ENCODE measurements at regions not wholly inside any gene's neighbourhood (a gene's known extent, or its start where the extent isn't known, plus 50 kb on each side); places are given as distances from the start of the nearest gene placed in this dataset.

GRCh38 chr4:27720010-27720766 is 859.5 kb downstream of the STIM2 start:
- no peak for DNase-seq
- no peaks in the 10 kb centered on the region for H3K4me1 Mint-ChIP-seq (ENCODE audit: low read depth, unreplicated experiment)
- TF ChIP-seq, protein P1, sequence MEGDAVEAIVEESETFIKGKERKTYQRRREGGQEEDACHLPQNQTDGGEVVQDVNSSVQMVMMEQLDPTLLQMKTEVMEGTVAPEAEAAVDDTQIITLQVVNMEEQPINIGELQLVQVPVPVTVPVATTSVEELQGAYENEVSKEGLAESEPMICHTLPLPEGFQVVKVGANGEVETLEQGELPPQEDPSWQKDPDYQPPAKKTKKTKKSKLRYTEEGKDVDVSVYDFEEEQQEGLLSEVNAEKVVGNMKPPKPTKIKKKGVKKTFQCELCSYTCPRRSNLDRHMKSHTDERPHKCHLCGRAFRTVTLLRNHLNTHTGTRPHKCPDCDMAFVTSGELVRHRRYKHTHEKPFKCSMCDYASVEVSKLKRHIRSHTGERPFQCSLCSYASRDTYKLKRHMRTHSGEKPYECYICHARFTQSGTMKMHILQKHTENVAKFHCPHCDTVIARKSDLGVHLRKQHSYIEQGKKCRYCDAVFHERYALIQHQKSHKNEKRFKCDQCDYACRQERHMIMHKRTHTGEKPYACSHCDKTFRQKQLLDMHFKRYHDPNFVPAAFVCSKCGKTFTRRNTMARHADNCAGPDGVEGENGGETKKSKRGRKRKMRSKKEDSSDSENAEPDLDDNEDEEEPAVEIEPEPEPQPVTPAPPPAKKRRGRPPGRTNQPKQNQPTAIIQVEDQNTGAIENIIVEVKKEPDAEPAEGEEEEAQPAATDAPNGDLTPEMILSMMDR (IDR thresholded peaks at IDR 0.05; ENCODE audit: partially characterized antibody, unreplicated experiment): no peak
- no peak overlapping the region for H3K27ac Mint-ChIP-seq (ENCODE audit: unreplicated experiment)
- H3K36me3 Mint-ChIP-seq (ENCODE audit: unreplicated experiment): no peaks in the 10 kb centered on the region
- no peaks in the 10 kb centered on the region for H3K9me3 Mint-ChIP-seq (ENCODE audit: unreplicated experiment)
- no peak overlapping the region for H3K4me3 Mint-ChIP-seq (ENCODE audit: unreplicated experiment)
- H3K27me3 Mint-ChIP-seq (ENCODE audit: unreplicated experiment): peaks cover 1% of the 10 kb centered on the region

- Mint-ChIP-seq H3K36me3 (ENCODE audit: unreplicated experiment) (no peaks in the 10 kb centered on the region), H3K4me1 (ENCODE audit: low read depth, unreplicated experiment) (no peaks in the 10 kb centered on the region), H3K4me3 (ENCODE audit: unreplicated experiment) (no peak overlapping the region), H3K27me3 (ENCODE audit: unreplicated experiment) (peaks cover 1% of the 10 kb centered on the region), H3K27ac (ENCODE audit: unreplicated experiment) (no peak overlapping the region), H3K9me3 (ENCODE audit: unreplicated experiment) (no peaks in the 10 kb centered on the region)
- DNase-seq: no peak
- TF ChIP-seq, protein P1 (IDR thresholded peaks at IDR 0.05; ENCODE audit: partially characterized antibody, unreplicated experiment): no peak
Observed at GRCh38 chr4:27721193-27721592, 860.6 kb downstream of the STIM2 start.

DNA sequence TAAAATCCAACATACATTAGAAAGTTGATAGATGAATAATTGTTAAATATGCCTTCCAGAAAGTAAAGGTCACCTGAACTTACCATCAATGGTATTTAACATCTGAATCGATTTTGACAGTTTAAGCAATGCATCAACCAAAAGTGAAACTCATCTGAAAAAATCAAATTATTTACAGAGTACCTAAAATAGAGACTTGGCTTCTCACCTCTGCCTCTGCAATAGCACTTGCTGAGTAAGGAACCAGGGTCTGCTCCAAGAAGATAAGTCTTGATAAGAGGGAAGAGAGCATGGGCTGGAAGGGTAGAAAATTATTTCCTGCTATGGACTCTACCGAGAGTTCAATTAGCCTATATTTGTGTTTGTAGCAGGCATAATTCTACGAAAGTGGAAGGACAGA is 868.3 kb downstream of the STIM2 start:
- H3K4me3 Mint-ChIP-seq (ENCODE audit: unreplicated experiment): no peak overlapping the region
- no peaks in the 10 kb centered on the region for H3K4me1 Mint-ChIP-seq (ENCODE audit: low read depth, unreplicated experiment)
- H3K9me3 Mint-ChIP-seq (ENCODE audit: unreplicated experiment): no peaks in the 10 kb centered on the region
- no peak for DNase-seq
- H3K27ac Mint-ChIP-seq (ENCODE audit: unreplicated experiment): no peak overlapping the region
- no peaks in the 10 kb centered on the region for H3K36me3 Mint-ChIP-seq (ENCODE audit: unreplicated experiment)
- TF ChIP-seq, protein P1 (IDR thresholded peaks at IDR 0.05; ENCODE audit: partially characterized antibody, unreplicated experiment): no peak
- H3K27me3 Mint-ChIP-seq (ENCODE audit: unreplicated experiment): peaks cover 2% of the 10 kb centered on the region

GRCh38 chr4:27742816-27743215 is 882.2 kb downstream of the STIM2 start:
- no peak overlapping the region for H3K27ac Mint-ChIP-seq (ENCODE audit: unreplicated experiment)
- H3K27me3 Mint-ChIP-seq (ENCODE audit: unreplicated experiment): no peaks in the 10 kb centered on the region
- TF ChIP-seq, protein P1 (IDR thresholded peaks at IDR 0.05; ENCODE audit: partially characterized antibody, unreplicated experiment): no peak
- no peaks in the 10 kb centered on the region for H3K36me3 Mint-ChIP-seq (ENCODE audit: unreplicated experiment)
- H3K9me3 Mint-ChIP-seq (ENCODE audit: unreplicated experiment): peaks cover 1% of the 10 kb centered on the region
- no peak overlapping the region for H3K4me3 Mint-ChIP-seq (ENCODE audit: unreplicated experiment)
- DNase-seq: no peak
- H3K4me1 Mint-ChIP-seq (ENCODE audit: low read depth, unreplicated experiment): no peaks in the 10 kb centered on the region

All from glutamatergic neuron (in vitro differentiated cells).